K562 (cell line): ENCODE measurements at regions not wholly inside any gene's neighbourhood (a gene's known extent, or its start where the extent isn't known, plus 50 kb on each side); places are given as distances from the start of the nearest gene placed in this dataset.

Source experiments
- CTCF ChIP-seq, 3 experiments: IDR thresholded peaks in 2 of 3; conservative IDR thresholded peaks in 1 of 3; 2 replicates each; pipeline ENCODE4 v1.5.1; 2011 to 2012; ENCODE audit warnings: low read length in 3 of 3, mild to moderate bottlenecking in 3 of 3, control low read depth in 2 of 3, improper control_type of control experiment in 1 of 3, inconsistent platforms in 1 of 3, low read depth in 1 of 3, mixed read lengths in 1 of 3, moderate library complexity in 1 of 3; ENCODE audit not compliant: insufficient read depth in 2 of 3
- E2F4 ChIP-seq: sonication (generic); formaldehyde crosslinking; IDR thresholded peaks from 2 replicates; pipeline ENCODE4 v1.8.0; 2022; ENCODE audit warnings: mild to moderate bottlenecking, low read depth, missing genetic modification reagents
- EZH2 ChIP-seq: IDR thresholded peaks from 2 replicates; pipeline ENCODE4 v1.6.1; 2012; ENCODE audit warnings: low read depth, mild to moderate bottlenecking, inconsistent platforms, low read length, borderline replicate concordance
- JUN ChIP-seq, 2 experiments: sonication (generic) in 1 of 2; formaldehyde crosslinking in 1 of 2; IDR thresholded peaks; 2 replicates each; pipeline versions ENCODE4 v1.6.1 to v1.8.0; 2012 to 2022; ENCODE audit warnings: borderline replicate concordance in 2 of 2, mild to moderate bottlenecking in 2 of 2, improper control_type of control experiment in 1 of 2, low read depth in 1 of 2, low read length in 1 of 2, missing genetic modification reagents in 1 of 2
- MAX ChIP-seq: sonication (generic); formaldehyde crosslinking; IDR thresholded peaks from 2 replicates; pipeline ENCODE4 v1.9.0; 2022; ENCODE audit warnings: mild to moderate bottlenecking, missing genetic modification reagents
- POLR2AphosphoS5 ChIP-seq: IDR thresholded peaks from 2 replicates; pipeline ENCODE4 v1.6.1; 2011; ENCODE audit warnings: mild to moderate bottlenecking, low read depth, low read length, moderate library complexity; ENCODE audit not compliant: control insufficient read depth, insufficient read depth

- TF ChIP-seq EZH2, result no peak
- TF ChIP-seq MAX (CRISPR knock-in tag), result no peak
- no peak for TF ChIP-seq POLR2AphosphoS5
- TF ChIP-seq JUN (IDR thresholded peaks at IDR 0.05; ENCODE audit: borderline replicate concordance, low read depth, low read length), result no peak
- no peak for TF ChIP-seq JUN (CRISPR knock-in tag; IDR thresholded peaks at IDR 0.05; ENCODE audit: borderline replicate concordance)
- TF ChIP-seq E2F4 (CRISPR knock-in tag), result no peak
- TF ChIP-seq CTCF (IDR thresholded peaks at IDR 0.05 in 2 of 3, conservative IDR thresholded peaks at IDR 0.05 in 1 of 3; ENCODE audit: insufficient read depth in 2 of 3, low read depth in 1 of 3, low read length in 3 of 3), result no peak
Measured at GRCh38 chr9:71602652-71603051, 165.7 kb downstream of the CEMIP2 start.
